HFFc6 (cell line): ENCODE measurements at regions not wholly inside any gene's neighbourhood (a gene's known extent, or its start where the extent isn't known, plus 50 kb on each side); places are given as distances from the start of the nearest gene placed in this dataset.

Experiments
- DNase-seq: peaks from one replicate; pipeline ENCODE4 v3.0.0-alpha.2; 2018
- H3K27ac Mint-ChIP-seq: 2 replicates; pipeline ENCODE4 v1.8.0; 2020; ENCODE audit warnings: mild to moderate bottlenecking, mixed read lengths
- H3K27me3 Mint-ChIP-seq: 2 replicates; pipeline ENCODE4 v1.8.0; 2021; ENCODE audit warnings: mild to moderate bottlenecking, moderate library complexity, mixed read lengths; ENCODE audit not compliant: insufficient read depth
- H3K36me3 Mint-ChIP-seq: 2 replicates; pipeline ENCODE4 v1.8.0; 2021; ENCODE audit warnings: low read depth, mixed read lengths
- H3K4me1 Mint-ChIP-seq: 2 replicates; pipeline ENCODE4 v1.8.0; 2020; ENCODE audit warnings: low read depth, mixed read lengths
- H3K4me3 Mint-ChIP-seq: 2 replicates; pipeline ENCODE4 v1.8.0; 2020; ENCODE audit warnings: mild to moderate bottlenecking, moderate library complexity, mixed read lengths
- H3K9me3 Mint-ChIP-seq: 2 replicates; pipeline ENCODE4 v1.8.0; 2020; ENCODE audit warnings: mild to moderate bottlenecking, mixed read lengths
- CTCF ChIP-seq: fragments of 200-600 bp; sonication (generic); IDR thresholded peaks from 2 replicates; pipeline ENCODE4 v1.5.0; 2021; ENCODE audit warnings: antibody characterized with exemption, mild to moderate bottlenecking

GRCh38 chr3:45313743-45314403 lies 74.5 kb upstream of the LARS2 start:
- Mint-ChIP-seq H3K4me3 (no peak overlapping the region), H3K36me3 (no peaks in the 10 kb centered on the region), H3K9me3 (peaks cover 17% of the 10 kb centered on the region; the same call in 1 of the 2 replicates), H3K4me1 (no peaks in the 10 kb centered on the region; the same call in 1 of the 2 replicates), H3K27ac (no peak overlapping the region), H3K27me3 (peaks cover 41% of the 10 kb centered on the region)
- no peak for DNase-seq
- TF ChIP-seq CTCF = no peak

GRCh38 chr3:45317710-45318109 lies 70.7 kb upstream of the LARS2 start:
- H3K4me1 Mint-ChIP-seq = no peaks in the 10 kb centered on the region
- no peak for DNase-seq
- H3K27ac Mint-ChIP-seq = no peak overlapping the region
- no peak overlapping the region for H3K4me3 Mint-ChIP-seq
- no peak for TF ChIP-seq CTCF
- H3K27me3 Mint-ChIP-seq = peaks cover 29% of the 10 kb centered on the region
- H3K9me3 Mint-ChIP-seq = peaks cover 17% of the 10 kb centered on the region; the same call in 1 of the 2 replicates
- no peaks in the 10 kb centered on the region for H3K36me3 Mint-ChIP-seq

GRCh38 chr3:45318689-45319088 lies 69.7 kb upstream of the LARS2 start:
- Mint-ChIP-seq H3K36me3 (no peaks in the 10 kb centered on the region), H3K9me3 (peaks cover 11% of the 10 kb centered on the region; the same call in 1 of the 2 replicates), H3K4me3 (no peak overlapping the region), H3K27me3 (peaks cover 30% of the 10 kb centered on the region), H3K4me1 (no peaks in the 10 kb centered on the region), H3K27ac (no peak overlapping the region)
- no peak for TF ChIP-seq CTCF
- DNase-seq = no peak

- DNase-seq = no peak
- no peak for TF ChIP-seq CTCF
- Mint-ChIP-seq H3K36me3 (no peaks in the 10 kb centered on the region), H3K27ac (no peak overlapping the region), H3K4me1 (no peaks in the 10 kb centered on the region), H3K4me3 (no peak overlapping the region), H3K27me3 (peaks cover 26% of the 10 kb centered on the region), H3K9me3 (peaks cover 6% of the 10 kb centered on the region; the same call in 1 of the 2 replicates)
Measured at GRCh38 chr3:45319231-45319995, 69.0 kb upstream of the LARS2 start.

GRCh38 chr3:45319996-45320305 lies 68.4 kb upstream of the LARS2 start:
- H3K27ac Mint-ChIP-seq = no peak overlapping the region
- peaks cover 31% of the 10 kb centered on the region for H3K27me3 Mint-ChIP-seq
- no peak overlapping the region for H3K4me3 Mint-ChIP-seq
- DNase-seq = no peak
- no peaks in the 10 kb centered on the region for H3K4me1 Mint-ChIP-seq
- H3K36me3 Mint-ChIP-seq = no peaks in the 10 kb centered on the region
- peaks cover 4% of the 10 kb centered on the region; the same call in 1 of the 2 replicates for H3K9me3 Mint-ChIP-seq
- no peak for TF ChIP-seq CTCF
